Breast epithelium (tissue), 3 donors: ENCODE measurements at regions not wholly inside any gene's neighbourhood (a gene's known extent, or its start where the extent isn't known, plus 50 kb on each side); places are given as distances from the start of the nearest gene placed in this dataset.

Experiments
- POLR2A ChIP-seq: fragments of 450-650 bp; IDR thresholded peaks from one replicate; pipeline ENCODE4 v1.6.1; 2016; ENCODE audit warnings: antibody characterized with exemption, mild to moderate bottlenecking, moderate library complexity
- POLR2AphosphoS5 ChIP-seq, 3 donors: sonication (generic); formaldehyde crosslinking; IDR thresholded peaks; one replicate each; pipeline ENCODE4 v1.6.1; 2017; ENCODE audit warnings: antibody characterized with exemption in 3 of 3
- TF ChIP-seq, protein P1 (sequence below), 3 donors: fragments of 450-650 bp; IDR thresholded peaks; one replicate each; pipeline ENCODE4 v1.5.1; 2016 to 2017; ENCODE audit warnings: antibody characterized with exemption in 3 of 3, mild to moderate bottlenecking in 3 of 3, moderate library complexity in 3 of 3

DNA sequence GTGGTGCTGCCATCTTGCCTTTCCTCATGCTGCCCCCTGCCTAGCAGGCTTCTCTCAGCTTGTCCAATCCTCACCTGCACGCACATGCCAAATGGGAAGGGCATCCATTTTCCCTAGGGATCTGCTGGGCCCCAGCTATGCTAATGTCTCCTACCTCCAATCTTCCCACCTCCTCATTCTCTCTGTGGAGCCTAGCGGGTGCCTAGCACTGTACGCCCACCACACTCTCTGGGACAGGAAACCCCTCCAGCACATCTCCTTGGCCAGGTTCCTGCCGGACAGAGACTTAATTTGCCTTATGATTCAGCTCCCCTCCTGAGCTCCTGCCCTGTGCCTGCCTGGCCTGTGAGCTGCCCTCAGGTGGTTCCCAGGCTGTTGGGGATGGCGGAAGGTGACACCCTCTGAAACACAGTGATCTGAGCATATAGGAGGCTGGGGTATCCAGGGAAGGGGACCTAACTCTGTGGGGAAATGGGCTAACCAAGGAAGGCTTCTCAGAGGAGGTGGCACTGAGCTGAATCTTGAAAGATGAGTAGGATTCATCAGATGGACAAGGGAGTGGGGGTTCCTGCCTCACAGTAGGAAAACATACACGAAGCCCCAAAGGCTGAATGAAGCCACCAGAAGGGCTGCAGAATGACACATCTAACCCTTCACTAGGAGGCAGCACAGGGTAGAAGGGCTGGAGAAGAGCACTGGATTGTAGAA lies 79.2 kb upstream of the WNT11 start:
- TF ChIP-seq POLR2A: no peak
- TF ChIP-seq, protein P1, sequence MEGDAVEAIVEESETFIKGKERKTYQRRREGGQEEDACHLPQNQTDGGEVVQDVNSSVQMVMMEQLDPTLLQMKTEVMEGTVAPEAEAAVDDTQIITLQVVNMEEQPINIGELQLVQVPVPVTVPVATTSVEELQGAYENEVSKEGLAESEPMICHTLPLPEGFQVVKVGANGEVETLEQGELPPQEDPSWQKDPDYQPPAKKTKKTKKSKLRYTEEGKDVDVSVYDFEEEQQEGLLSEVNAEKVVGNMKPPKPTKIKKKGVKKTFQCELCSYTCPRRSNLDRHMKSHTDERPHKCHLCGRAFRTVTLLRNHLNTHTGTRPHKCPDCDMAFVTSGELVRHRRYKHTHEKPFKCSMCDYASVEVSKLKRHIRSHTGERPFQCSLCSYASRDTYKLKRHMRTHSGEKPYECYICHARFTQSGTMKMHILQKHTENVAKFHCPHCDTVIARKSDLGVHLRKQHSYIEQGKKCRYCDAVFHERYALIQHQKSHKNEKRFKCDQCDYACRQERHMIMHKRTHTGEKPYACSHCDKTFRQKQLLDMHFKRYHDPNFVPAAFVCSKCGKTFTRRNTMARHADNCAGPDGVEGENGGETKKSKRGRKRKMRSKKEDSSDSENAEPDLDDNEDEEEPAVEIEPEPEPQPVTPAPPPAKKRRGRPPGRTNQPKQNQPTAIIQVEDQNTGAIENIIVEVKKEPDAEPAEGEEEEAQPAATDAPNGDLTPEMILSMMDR (IDR thresholded peaks at IDR 0.05): no peak
- TF ChIP-seq POLR2AphosphoS5 (IDR thresholded peaks at IDR 0.05): no peak
